ENCODE measurements at regions not wholly inside any gene's neighbourhood (a gene's known extent, or its start where the extent isn't known, plus 50 kb on each side); places are given as distances from the start of the nearest gene placed in this dataset.

DNA sequence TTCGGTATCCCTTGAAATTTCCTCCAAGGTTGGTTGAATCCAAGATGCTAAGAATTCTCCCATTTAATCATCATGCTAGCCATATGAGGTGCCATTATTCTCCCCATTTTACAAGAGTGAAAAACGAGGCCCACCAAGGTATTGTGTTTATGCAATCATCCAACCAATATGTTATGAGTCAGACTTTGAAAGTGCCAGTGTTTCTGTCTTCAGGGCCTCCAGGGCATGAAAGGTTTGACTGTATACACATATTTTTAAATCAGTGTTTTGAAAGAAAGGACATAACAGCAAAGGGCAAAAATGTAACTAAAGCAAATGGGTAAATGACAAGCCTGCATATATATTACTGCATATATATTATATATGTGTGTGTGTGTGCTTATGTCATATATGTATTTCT, 541.2 kb upstream of the SMIM31 start:
- no peaks in the 10 kb centered on the region for H3K9me3 Mint-ChIP-seq
- TF ChIP-seq, protein P1, sequence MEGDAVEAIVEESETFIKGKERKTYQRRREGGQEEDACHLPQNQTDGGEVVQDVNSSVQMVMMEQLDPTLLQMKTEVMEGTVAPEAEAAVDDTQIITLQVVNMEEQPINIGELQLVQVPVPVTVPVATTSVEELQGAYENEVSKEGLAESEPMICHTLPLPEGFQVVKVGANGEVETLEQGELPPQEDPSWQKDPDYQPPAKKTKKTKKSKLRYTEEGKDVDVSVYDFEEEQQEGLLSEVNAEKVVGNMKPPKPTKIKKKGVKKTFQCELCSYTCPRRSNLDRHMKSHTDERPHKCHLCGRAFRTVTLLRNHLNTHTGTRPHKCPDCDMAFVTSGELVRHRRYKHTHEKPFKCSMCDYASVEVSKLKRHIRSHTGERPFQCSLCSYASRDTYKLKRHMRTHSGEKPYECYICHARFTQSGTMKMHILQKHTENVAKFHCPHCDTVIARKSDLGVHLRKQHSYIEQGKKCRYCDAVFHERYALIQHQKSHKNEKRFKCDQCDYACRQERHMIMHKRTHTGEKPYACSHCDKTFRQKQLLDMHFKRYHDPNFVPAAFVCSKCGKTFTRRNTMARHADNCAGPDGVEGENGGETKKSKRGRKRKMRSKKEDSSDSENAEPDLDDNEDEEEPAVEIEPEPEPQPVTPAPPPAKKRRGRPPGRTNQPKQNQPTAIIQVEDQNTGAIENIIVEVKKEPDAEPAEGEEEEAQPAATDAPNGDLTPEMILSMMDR (IDR thresholded peaks at IDR 0.05; ENCODE audit: unreplicated experiment in 3 of 3), result no peak
- no peaks in the 10 kb centered on the region for H3K36me3 Mint-ChIP-seq (ENCODE audit: low read depth)
- H3K27me3 Mint-ChIP-seq (ENCODE audit: low read depth), result no peaks in the 10 kb centered on the region
- no peak overlapping the region for H3K27ac Mint-ChIP-seq
- no peaks in the 10 kb centered on the region for H3K4me1 Mint-ChIP-seq
- H3K4me3 Mint-ChIP-seq, result no peak overlapping the region

DNA sequence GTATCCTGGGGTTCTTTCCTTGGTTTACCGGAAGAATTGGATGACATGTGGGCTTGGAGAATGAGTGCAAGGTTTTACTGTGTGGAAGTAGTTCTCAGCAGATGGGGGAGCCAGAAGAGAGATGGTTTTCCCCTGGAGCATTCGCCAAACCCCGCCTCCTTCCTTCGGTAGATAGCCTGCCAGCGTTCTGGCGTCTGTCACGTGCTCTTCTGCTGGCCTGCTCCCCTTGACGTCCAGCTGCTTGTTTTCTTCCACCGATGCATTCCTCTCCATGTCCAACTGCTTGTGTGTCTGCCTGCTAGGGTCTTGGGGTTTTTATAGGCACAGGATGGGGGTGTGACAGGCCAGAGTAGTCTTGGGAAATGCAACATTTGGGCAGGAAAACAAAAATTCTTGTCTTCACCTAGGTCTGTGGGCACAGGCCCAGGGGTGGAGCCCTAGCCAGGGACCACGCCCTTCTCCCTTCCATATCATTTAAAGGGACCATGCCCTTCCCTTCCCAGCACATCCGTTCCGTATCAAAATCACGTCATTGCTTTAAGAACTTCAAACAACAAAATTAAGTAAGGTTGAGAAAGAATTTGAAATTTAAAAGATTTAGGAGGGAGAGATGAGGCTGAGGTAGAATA, 538.7 kb upstream of the SMIM31 start:
- Mint-ChIP-seq H3K27ac (no peak overlapping the region), H3K4me1 (no peaks in the 10 kb centered on the region), H3K9me3 (no peaks in the 10 kb centered on the region), H3K36me3 (ENCODE audit: low read depth) (no peaks in the 10 kb centered on the region), H3K4me3 (no peak overlapping the region), H3K27me3 (ENCODE audit: low read depth) (no peaks in the 10 kb centered on the region)
- TF ChIP-seq, protein P1 (IDR thresholded peaks at IDR 0.05; ENCODE audit: unreplicated experiment in 3 of 3), result no peak

DNA sequence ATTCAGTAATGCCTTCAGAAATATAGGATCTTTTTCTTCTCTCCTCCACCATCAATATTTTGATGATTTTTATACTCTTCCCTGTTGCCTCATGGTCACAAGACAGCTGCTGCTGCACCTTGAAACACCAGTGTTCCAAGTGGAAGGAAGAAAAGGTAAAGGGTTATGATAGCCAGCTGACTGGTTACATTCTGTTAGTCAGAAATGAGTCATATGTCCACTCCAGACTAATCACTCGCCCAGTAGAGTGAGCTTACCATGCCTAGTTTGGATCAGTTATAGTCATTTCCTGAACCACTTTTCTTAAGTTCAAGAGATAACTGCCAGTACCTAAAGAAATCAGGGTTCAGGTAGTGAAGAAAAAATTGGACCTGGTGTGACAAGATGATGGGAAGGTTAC, 532.3 kb upstream of the SMIM31 start:
- Mint-ChIP-seq H3K27me3 (ENCODE audit: low read depth) (no peaks in the 10 kb centered on the region), H3K9me3 (no peaks in the 10 kb centered on the region)
- TF ChIP-seq, protein P1 (IDR thresholded peaks at IDR 0.05; ENCODE audit: unreplicated experiment in 3 of 3), result no peak

DNA sequence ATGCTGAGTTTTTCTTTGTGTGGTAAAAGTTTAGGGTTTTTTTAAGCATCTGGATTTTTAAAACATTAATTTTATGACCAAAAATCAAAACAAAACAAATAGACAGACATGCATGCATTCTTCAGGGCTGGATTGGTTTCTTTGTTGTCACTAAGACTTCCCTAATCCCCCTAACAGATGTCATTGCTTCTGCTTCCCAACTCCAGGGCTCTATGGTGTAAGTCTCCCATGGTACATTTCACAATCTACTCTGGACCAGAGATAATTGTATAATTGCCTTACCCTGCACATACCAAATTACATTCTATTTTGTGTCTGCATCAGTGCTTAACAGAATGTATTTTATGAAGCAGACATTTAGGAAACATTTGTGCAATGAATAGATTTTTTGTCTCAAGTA, 529.1 kb upstream of the SMIM31 start:
- no peaks in the 10 kb centered on the region for H3K36me3 Mint-ChIP-seq (ENCODE audit: low read depth)
- no peak overlapping the region for H3K4me3 Mint-ChIP-seq
- no peaks in the 10 kb centered on the region for H3K4me1 Mint-ChIP-seq
- H3K27ac Mint-ChIP-seq, result no peak overlapping the region
- TF ChIP-seq, protein P1 (IDR thresholded peaks at IDR 0.05; ENCODE audit: unreplicated experiment in 3 of 3), result no peak
- no peaks in the 10 kb centered on the region for H3K9me3 Mint-ChIP-seq
- H3K27me3 Mint-ChIP-seq (ENCODE audit: low read depth), result no peaks in the 10 kb centered on the region

More for the DNA sequence above, 532.3 kb upstream of the SMIM31 start:
- no peaks in the 10 kb centered on the region for H3K36me3 Mint-ChIP-seq (ENCODE audit: low read depth)
- H3K27ac Mint-ChIP-seq, result no peak overlapping the region
- H3K4me3 Mint-ChIP-seq, result no peak overlapping the region
- H3K4me1 Mint-ChIP-seq, result no peaks in the 10 kb centered on the region

DNA sequence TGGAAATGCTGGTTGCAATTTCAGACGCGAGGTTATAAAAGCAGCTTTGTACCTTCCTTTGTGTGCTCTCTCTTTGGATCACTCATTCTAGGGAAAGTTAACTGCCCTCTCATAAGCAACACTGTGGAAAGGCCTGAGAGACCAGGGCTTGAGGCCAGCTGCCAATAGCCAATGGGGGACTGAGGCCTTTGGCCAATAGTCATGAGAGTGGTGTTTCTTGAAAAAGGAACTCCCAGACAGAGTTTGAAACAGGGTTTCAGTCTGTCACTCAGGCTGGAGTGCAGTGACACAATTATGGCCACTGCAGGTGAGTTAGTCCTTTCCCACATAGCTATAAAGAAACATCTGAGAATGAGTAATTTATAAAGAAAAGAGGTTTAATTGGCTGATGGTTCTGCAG, 524.7 kb upstream of the SMIM31 start:
- Mint-ChIP-seq H3K27ac (no peak overlapping the region), H3K9me3 (no peaks in the 10 kb centered on the region), H3K27me3 (ENCODE audit: low read depth) (no peaks in the 10 kb centered on the region), H3K4me1 (no peaks in the 10 kb centered on the region), H3K4me3 (no peak overlapping the region), H3K36me3 (ENCODE audit: low read depth) (no peaks in the 10 kb centered on the region)
- TF ChIP-seq, protein P1 (IDR thresholded peaks at IDR 0.05; ENCODE audit: unreplicated experiment in 3 of 3), result no peak

DNA sequence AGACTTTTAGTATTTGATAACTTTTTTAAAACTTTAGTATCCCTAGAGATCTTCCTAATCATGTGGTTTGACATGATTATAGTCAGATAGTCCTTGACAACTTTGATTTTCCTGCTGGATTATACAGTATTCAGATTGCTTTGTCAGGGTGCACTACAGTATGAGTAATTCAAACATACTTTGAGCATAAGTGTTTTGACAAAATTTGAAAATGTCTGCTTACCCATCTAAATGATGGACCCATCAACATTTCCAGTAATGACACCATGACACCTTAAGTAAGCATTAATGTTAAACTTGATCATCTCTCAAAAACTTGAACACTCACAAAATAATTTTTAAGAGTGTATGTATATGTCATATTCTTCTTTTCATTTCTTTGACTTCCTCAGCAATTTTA, 514.5 kb upstream of the SMIM31 start:
- Mint-ChIP-seq H3K9me3 (no peaks in the 10 kb centered on the region), H3K36me3 (ENCODE audit: low read depth) (no peaks in the 10 kb centered on the region), H3K27me3 (ENCODE audit: low read depth) (peaks cover 4% of the 10 kb centered on the region), H3K27ac (no peak overlapping the region), H3K4me3 (no peak overlapping the region), H3K4me1 (no peaks in the 10 kb centered on the region)
- TF ChIP-seq, protein P1 (IDR thresholded peaks at IDR 0.05; ENCODE audit: unreplicated experiment in 3 of 3), result no peak

Measured in nephron (organoid).